Ishikawa (cell line): ENCODE measurements at regions not wholly inside any gene's neighbourhood (a gene's known extent, or its start where the extent isn't known, plus 50 kb on each side); places are given as distances from the start of the nearest gene placed in this dataset.

Source experiments
- CEBPB ChIP-seq: IDR thresholded peaks from 2 replicates; pipeline ENCODE4 v1.6.1; 2012
- CREB1 ChIP-seq: IDR thresholded peaks from 2 replicates; pipeline ENCODE4 v1.6.1; 2012; ENCODE audit warnings: low read depth
- EGR1 ChIP-seq: IDR thresholded peaks from 2 replicates; pipeline ENCODE4 v1.6.1; 2012
- EP300 ChIP-seq: IDR thresholded peaks from 2 replicates; pipeline ENCODE4 v1.6.1; 2012; ENCODE audit warnings: borderline replicate concordance
- FOXM1 ChIP-seq: IDR thresholded peaks from 2 replicates; pipeline ENCODE4 v1.6.1; 2012; ENCODE audit warnings: low read depth, borderline replicate concordance
- MAX ChIP-seq: IDR thresholded peaks from 2 replicates; pipeline ENCODE4 v1.6.1; 2012
- NFIC ChIP-seq: IDR thresholded peaks from 2 replicates; pipeline ENCODE4 v1.6.1; 2012
- RAD21 ChIP-seq: IDR thresholded peaks from 2 replicates; pipeline ENCODE4 v1.6.1; 2012; ENCODE audit warnings: low read depth
- REST ChIP-seq: IDR thresholded peaks from 2 replicates; pipeline ENCODE4 v1.6.1; 2012; ENCODE audit warnings: low read depth, mild to moderate bottlenecking
- TAF1 ChIP-seq: IDR thresholded peaks from 2 replicates; pipeline ENCODE4 v1.6.1; 2012; ENCODE audit warnings: low read depth, mild to moderate bottlenecking
- TCF12 ChIP-seq: IDR thresholded peaks from 2 replicates; pipeline ENCODE4 v1.6.1; 2012; ENCODE audit warnings: low read depth
- TEAD4 ChIP-seq: IDR thresholded peaks from 2 replicates; pipeline ENCODE4 v1.6.1; 2012
- USF1 ChIP-seq: IDR thresholded peaks from 2 replicates; pipeline ENCODE4 v1.6.1; 2012
- YY1 ChIP-seq: IDR thresholded peaks from 2 replicates; pipeline ENCODE4 v1.6.1; 2012; ENCODE audit warnings: low read depth
- ZBTB7A ChIP-seq: IDR thresholded peaks from 2 replicates; pipeline ENCODE4 v1.6.1; 2012; ENCODE audit warnings: low read depth

GRCh38 chr13:73610799-73611592 is 523.2 kb downstream of the KLF12 start:
- TF ChIP-seq REST (no peak), YY1 (no peak), NFIC (no peak), CREB1 (no peak), MAX (no peak), EP300 (no peak), TEAD4 (no peak), USF1 (no peak), TCF12 (no peak), TAF1 (no peak), EGR1 (no peak), ZBTB7A (no peak), CEBPB (no peak), RAD21 (no peak), FOXM1 (no peak)

GRCh38 chr13:73608711-73609485 is 525.3 kb downstream of the KLF12 start:
- no peak for TF ChIP-seq TCF12
- no peak for TF ChIP-seq TEAD4
- TF ChIP-seq USF1 = no peak
- TF ChIP-seq ZBTB7A = no peak
- no peak for TF ChIP-seq REST
- no peak for TF ChIP-seq MAX
- no peak for TF ChIP-seq EP300
- no peak for TF ChIP-seq RAD21
- no peak for TF ChIP-seq TAF1
- TF ChIP-seq FOXM1 = no peak
- TF ChIP-seq CREB1 = no peak
- TF ChIP-seq CEBPB = no peak
- TF ChIP-seq EGR1 = no peak
- TF ChIP-seq NFIC = no peak
- no peak for TF ChIP-seq YY1

GRCh38 chr13:73608157-73608516 is 526.1 kb downstream of the KLF12 start:
- no peak for TF ChIP-seq FOXM1
- TF ChIP-seq ZBTB7A = no peak
- TF ChIP-seq USF1 = no peak
- TF ChIP-seq EP300 = no peak
- no peak for TF ChIP-seq CEBPB
- TF ChIP-seq MAX = no peak
- no peak for TF ChIP-seq REST
- no peak for TF ChIP-seq EGR1
- no peak for TF ChIP-seq TEAD4
- no peak for TF ChIP-seq YY1
- TF ChIP-seq RAD21 = no peak
- no peak for TF ChIP-seq CREB1
- TF ChIP-seq TAF1 = no peak
- TF ChIP-seq TCF12 = no peak
- no peak for TF ChIP-seq NFIC
